Endothelial cell of umbilical vein (primary cell): ENCODE measurements at regions not wholly inside any gene's neighbourhood (a gene's known extent, or its start where the extent isn't known, plus 50 kb on each side); places are given as distances from the start of the nearest gene placed in this dataset.

Experiments used
- BruUV-seq: library from RNA; stranded (reverse); fragments of 400-500 nt; replicated peaks from 2 replicates; lab custom pipeline; 2021; lab: Mats Ljungman, UMichigan
- CTCF ChIA-PET: fragments of 300-600, 350-600 bp; sonication (Branson Sonifier 250); formaldehyde crosslinking; loops from one replicate; lab custom pipeline; 2021; ENCODE audit warnings: antibody characterized with exemption, inconsistent platforms; lab: Charles Lee
- POLR2A ChIA-PET: fragments of 300-600, 350-600 bp; sonication (Branson Sonifier 250); formaldehyde crosslinking; loops from one replicate; lab custom pipeline; 2021; ENCODE audit warnings: antibody characterized with exemption, inconsistent platforms; lab: Charles Lee
- DNase-seq: peaks from one replicate; pipeline ENCODE4 v3.0.0-alpha.2; 2011; ENCODE audit warnings: low read depth, low spot score
- FAIRE-seq: peaks from 2 replicates; lab custom pipeline; 2011; peaks lifted over from hg19 to GRCh38; lab: Jason Lieb, UNC
- H2AFZ ChIP-seq: 2 replicates; pipeline ENCODE4 v1.6.0; 2012; ENCODE audit warnings: low read depth, low read length, control low read depth, inconsistent platforms
- H3K27ac ChIP-seq: 2 replicates; pipeline ENCODE4 v1.5.1; 2011; ENCODE audit warnings: low read depth, mild to moderate bottlenecking, control low read depth, low read length, moderate library complexity; ENCODE audit not compliant: insufficient read depth
- H3K27me3 ChIP-seq, 2 experiments: 2 replicates each; pipeline versions ENCODE4 v1.6.0 to v1.6.1; 2011; ENCODE audit warnings: low read length in 2 of 2, mixed read lengths in 1 of 2; ENCODE audit not compliant: control insufficient read depth in 2 of 2, insufficient read depth in 2 of 2
- H3K36me3 ChIP-seq, 2 experiments: 2 replicates in 1 of 2; 3 replicates in 1 of 2; pipeline ENCODE4 v1.5.1; 2011; ENCODE audit warnings: low read length in 2 of 2, mild to moderate bottlenecking in 1 of 2, moderate library complexity in 1 of 2; ENCODE audit not compliant: control insufficient read depth in 2 of 2, insufficient read depth in 2 of 2; ENCODE audit errors: extremely low read depth in 1 of 2
- H3K4me1 ChIP-seq: 3 replicates; pipeline ENCODE4 v1.5.1; 2011; ENCODE audit warnings: mild to moderate bottlenecking, low read length; ENCODE audit not compliant: control insufficient read depth, insufficient read depth; ENCODE audit errors: extremely low read depth
- H3K4me2 ChIP-seq: 2 replicates; pipeline ENCODE4 v1.6.1; 2011; ENCODE audit warnings: low read length, control low read depth, mixed read lengths; ENCODE audit not compliant: insufficient read depth
- H3K4me3 ChIP-seq, 3 experiments: fragments of 200-600 bp in 1 of 3; sonication (generic), shearing (Covaris generic) in 1 of 3; replicated peaks in 1 of 3; 2 replicates each; pipeline ENCODE4 v1.5.1; 2011 to 2016; ENCODE audit warnings: control low read depth in 3 of 3, low read length in 3 of 3, mild to moderate bottlenecking in 2 of 3, inconsistent platforms in 1 of 3, low read depth in 1 of 3, moderate library complexity in 1 of 3; ENCODE audit not compliant: insufficient read depth in 1 of 3
- H3K79me2 ChIP-seq: 2 replicates; pipeline ENCODE4 v1.6.0; 2012; ENCODE audit warnings: low read length, inconsistent platforms; ENCODE audit not compliant: control insufficient read depth, insufficient read depth
- H3K9ac ChIP-seq: replicated peaks from 2 replicates; pipeline ENCODE3; 2011; ENCODE audit warnings: low read length, control low read depth; ENCODE audit not compliant: insufficient read depth; ENCODE audit errors: extremely low read depth
- H3K9me1 ChIP-seq: replicated peaks from 3 replicates; pipeline ENCODE4 v1.6.0; 2011; ENCODE audit warnings: mild to moderate bottlenecking, low read length; ENCODE audit not compliant: control insufficient read depth, insufficient read depth; ENCODE audit errors: extremely low read depth
- H3K9me3 ChIP-seq: replicated peaks from 2 replicates; pipeline ENCODE4 v1.5.1; 2012; ENCODE audit warnings: low read length, inconsistent platforms; ENCODE audit not compliant: control insufficient read depth, insufficient read depth
- H4K20me1 ChIP-seq: replicated peaks from 2 replicates; pipeline ENCODE3; 2011; ENCODE audit warnings: mild to moderate bottlenecking, low read length; ENCODE audit not compliant: control insufficient read depth, insufficient read depth; ENCODE audit errors: extremely low read depth
- EZH2 ChIP-seq: IDR thresholded peaks from 2 replicates; pipeline ENCODE4 v1.6.1; 2012; ENCODE audit warnings: borderline replicate concordance, low read depth, mild to moderate bottlenecking, moderate library complexity, low read length, inconsistent platforms; ENCODE audit not compliant: severe bottlenecking
- FOS ChIP-seq: IDR thresholded peaks from 2 replicates; pipeline ENCODE4 v1.6.1; 2011; ENCODE audit warnings: mild to moderate bottlenecking, low read length, moderate library complexity, borderline replicate concordance; ENCODE audit not compliant: insufficient read depth
- GATA2 ChIP-seq: IDR thresholded peaks from 2 replicates; pipeline ENCODE4 v1.7.0; 2011; ENCODE audit warnings: low read depth, mild to moderate bottlenecking, moderate library complexity, mixed read lengths, low read length; ENCODE audit not compliant: insufficient read length, insufficient read depth
- JUN ChIP-seq: IDR thresholded peaks from 2 replicates; pipeline ENCODE4 v1.6.1; 2011; ENCODE audit warnings: borderline replicate concordance, low read depth; ENCODE audit not compliant: insufficient read length, insufficient read depth
- POLR2A ChIP-seq: IDR thresholded peaks from 2 replicates; pipeline ENCODE4 v1.6.1; 2012; ENCODE audit warnings: low read depth, mild to moderate bottlenecking, control low read depth, low read length
- dilution Hi-C: fragments of 300-500 bp; cut with MboI; formaldehyde crosslinking; loops from one replicate; pipeline ENCODE4 v1.15.0; 2019; ENCODE audit warnings: low sequenced_read_pairs; ENCODE audit not compliant: extremely low pct_ligation_motif_present
- intact Hi-C: fragments of 100-400 bp; cut with micrococcal nuclease; formaldehyde crosslinking; loops from one replicate; pipeline ENCODE4 v1.10.0; 2022
- TF ChIP-seq, protein P1 (sequence below), 2 donors: IDR thresholded peaks; 1 replicate in 1 of 2; 2 replicates in 1 of 2; pipeline ENCODE4 v1.5.1; 2011; ENCODE audit warnings: low read length in 2 of 2, mild to moderate bottlenecking in 2 of 2, moderate library complexity in 2 of 2, control low read depth in 1 of 2, inconsistent platforms in 1 of 2, low read depth in 1 of 2; ENCODE audit not compliant: insufficient read depth in 1 of 2; ENCODE audit errors: extremely low read depth in 1 of 2

DNA sequence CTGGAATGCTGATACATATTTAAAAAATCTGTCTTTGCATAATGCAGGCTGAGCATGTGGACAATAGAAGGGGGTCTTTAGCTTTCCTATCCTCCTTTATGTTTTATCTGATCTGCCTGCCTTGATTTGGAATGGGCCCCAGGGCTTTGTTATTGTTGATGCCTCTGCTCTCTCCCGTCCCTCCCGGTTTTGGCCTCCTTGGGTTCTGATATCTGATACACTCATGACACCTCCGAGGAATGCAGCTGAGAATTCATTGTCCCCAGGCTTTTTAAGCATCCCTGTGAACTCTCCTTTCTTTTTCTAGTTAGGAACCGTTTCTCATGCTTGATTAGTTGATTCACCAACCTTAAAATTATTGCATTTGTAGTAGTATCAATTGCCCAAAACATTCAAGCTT, 185.5 kb upstream of the RALGAPA2 start:
- ChIA-PET CTCF (no interaction called here), POLR2A (no interaction called here)
- H3K4me1 ChIP-seq, result no peaks in the 10 kb centered on the region
- no peak overlapping the region for H3K27ac ChIP-seq
- no peaks in the 10 kb centered on the region for H3K9me1 ChIP-seq
- no peaks in the 10 kb centered on the region for H3K79me2 ChIP-seq
- dilution Hi-C loops (no loop called here), intact Hi-C loops (no loop called here)
- DNase-seq, result no peak
- no peaks in the 10 kb centered on the region for H3K27me3 ChIP-seq
- TF ChIP-seq FOS, result no peak
- H3K4me2 ChIP-seq, result no peak overlapping the region
- no peaks in the 10 kb centered on the region for H3K36me3 ChIP-seq
- no peaks in the 10 kb centered on the region for H4K20me1 ChIP-seq
- no peak overlapping the region for H3K9ac ChIP-seq
- H3K9me3 ChIP-seq, result no peaks in the 10 kb centered on the region
- no peak for FAIRE-seq
- H2AFZ ChIP-seq, result no peak overlapping the region
- H3K4me3 ChIP-seq, result no peak overlapping the region
- no TSS peak for BruUV-seq

DNA sequence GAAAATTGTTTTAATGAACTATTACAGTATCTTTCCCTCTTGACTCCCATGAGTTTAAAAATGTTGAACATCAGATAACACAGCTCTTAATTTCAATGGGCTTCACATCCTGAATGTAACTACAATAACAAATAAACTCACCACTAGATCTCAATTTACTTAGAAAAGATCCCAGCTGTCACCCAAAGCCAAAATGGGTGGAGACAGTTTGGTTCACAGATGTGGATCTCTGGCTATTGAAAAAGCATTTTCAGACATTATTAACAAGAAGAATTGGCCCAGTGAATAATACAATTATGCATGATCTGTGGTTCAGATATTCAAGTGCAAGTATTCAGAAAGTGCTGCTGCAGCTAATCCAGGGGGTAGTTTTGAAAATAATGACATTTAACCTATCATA, 184.7 kb upstream of the RALGAPA2 start:
- POLR2A ChIA-PET, result no interaction called here
- Histone ChIP-seq H3K4me2 (no peak overlapping the region), H3K9ac (no peak overlapping the region), H2AFZ (no peak overlapping the region), H3K9me1 (no peaks in the 10 kb centered on the region), H3K4me3 (no peak overlapping the region), H4K20me1 (no peaks in the 10 kb centered on the region), H3K27me3 (no peaks in the 10 kb centered on the region), H3K79me2 (no peaks in the 10 kb centered on the region), H3K27ac (no peak overlapping the region), H3K9me3 (no peaks in the 10 kb centered on the region), H3K4me1 (no peaks in the 10 kb centered on the region), H3K36me3 (no peaks in the 10 kb centered on the region)
- BruUV-seq, result no TSS peak
- intact Hi-C loops, result no loop called here
- DNase-seq (no peak), FAIRE-seq (no peak)
- CTCF ChIA-PET, result no interaction called here
- TF ChIP-seq, protein P1, sequence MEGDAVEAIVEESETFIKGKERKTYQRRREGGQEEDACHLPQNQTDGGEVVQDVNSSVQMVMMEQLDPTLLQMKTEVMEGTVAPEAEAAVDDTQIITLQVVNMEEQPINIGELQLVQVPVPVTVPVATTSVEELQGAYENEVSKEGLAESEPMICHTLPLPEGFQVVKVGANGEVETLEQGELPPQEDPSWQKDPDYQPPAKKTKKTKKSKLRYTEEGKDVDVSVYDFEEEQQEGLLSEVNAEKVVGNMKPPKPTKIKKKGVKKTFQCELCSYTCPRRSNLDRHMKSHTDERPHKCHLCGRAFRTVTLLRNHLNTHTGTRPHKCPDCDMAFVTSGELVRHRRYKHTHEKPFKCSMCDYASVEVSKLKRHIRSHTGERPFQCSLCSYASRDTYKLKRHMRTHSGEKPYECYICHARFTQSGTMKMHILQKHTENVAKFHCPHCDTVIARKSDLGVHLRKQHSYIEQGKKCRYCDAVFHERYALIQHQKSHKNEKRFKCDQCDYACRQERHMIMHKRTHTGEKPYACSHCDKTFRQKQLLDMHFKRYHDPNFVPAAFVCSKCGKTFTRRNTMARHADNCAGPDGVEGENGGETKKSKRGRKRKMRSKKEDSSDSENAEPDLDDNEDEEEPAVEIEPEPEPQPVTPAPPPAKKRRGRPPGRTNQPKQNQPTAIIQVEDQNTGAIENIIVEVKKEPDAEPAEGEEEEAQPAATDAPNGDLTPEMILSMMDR (IDR thresholded peaks at IDR 0.05; ENCODE audit: extremely low read depth in 1 of 2, insufficient read depth in 1 of 2, low read depth in 1 of 2, low read length in 2 of 2), result no peak
- TF ChIP-seq JUN, result no peak
- no peak for TF ChIP-seq GATA2
- TF ChIP-seq POLR2A, result no peak
- TF ChIP-seq EZH2, result no peak
- dilution Hi-C loops, result no loop called here
